Gastrocnemius medialis (tissue), 4 donors: ENCODE measurements at regions not wholly inside any gene's neighbourhood (a gene's known extent, or its start where the extent isn't known, plus 50 kb on each side); places are given as distances from the start of the nearest gene placed in this dataset.

Experiments used
- ATAC-seq, 2 donors: fragments of 150-250 bp; one replicate each; pipeline ENCODE4 v1.9.1; 2016
- DNase-seq, 2 donors: peaks; one replicate each; pipeline ENCODE4 v3.0.0-alpha.2; 2019
- H3K27ac ChIP-seq, 4 donors: fragments of 200-600 bp; sonication (generic); 1 replicate in 1 of 4; 2 replicates in 3 of 4; pipeline ENCODE4 v1.5.1; 2016 to 2018; ENCODE audit warnings: mild to moderate bottlenecking in 2 of 4, moderate library complexity in 1 of 4
- H3K27me3 ChIP-seq, 3 donors: fragments of 200-600 bp; sonication (generic) in 2 of 3; 1 replicate in 1 of 3; 2 replicates in 2 of 3; pipeline versions ENCODE4 v1.5.1 to v1.6.0; 2016 to 2019; ENCODE audit warnings: mild to moderate bottlenecking in 1 of 3, moderate library complexity in 1 of 3
- H3K36me3 ChIP-seq, 2 donors: fragments of 200-600 bp; sonication (generic) in 1 of 2; one replicate each; pipeline ENCODE4 v1.5.1; 2017 to 2018
- H3K4me1 ChIP-seq, 2 donors: fragments of 200-600 bp; sonication (generic) in 1 of 2; one replicate each; pipeline ENCODE4 v1.5.1; 2016 to 2017; ENCODE audit warnings: mild to moderate bottlenecking in 2 of 2
- H3K4me3 ChIP-seq, 4 donors: fragments of 200-600 bp; sonication (generic) in 3 of 4; 1 replicate in 1 of 4; 2 replicates in 3 of 4; pipeline ENCODE4 v1.5.1; 2016 to 2019; ENCODE audit warnings: mild to moderate bottlenecking in 2 of 4
- H3K9me3 ChIP-seq, 3 donors: fragments of 200-600 bp; sonication (generic) in 2 of 3; 1 replicate in 1 of 3; 2 replicates in 2 of 3; pipeline ENCODE4 v1.5.1; 2016 to 2019
- POLR2A ChIP-seq, 2 donors: fragments of 450-650 bp; IDR thresholded peaks; one replicate each; pipeline ENCODE4 v1.6.1; 2017; ENCODE audit warnings: antibody characterized with exemption in 2 of 2, mild to moderate bottlenecking in 2 of 2, moderate library complexity in 2 of 2
- in situ Hi-C, 4 donors: fragments of 200-750 bp; cut with MboI; loops; one replicate each; pipeline versions ENCODE4 v1.15.0 to v1.8.0; 2017; ENCODE audit warnings: low sequenced_read_pairs in 4 of 4
- intact Hi-C: fragments of 100-400 bp; cut with DNase I; formaldehyde crosslinking; loops from one replicate; pipeline ENCODE4 v1.15.1; 2023; ENCODE audit warnings: low total_unique reads
- TF ChIP-seq, protein P1 (sequence below), 5 experiments: fragments of 450-650 bp in 3 of 5; fragments of 200-600 bp in 2 of 5; sonication (generic) in 2 of 5; IDR thresholded peaks in 4 of 5; conservative IDR thresholded peaks in 1 of 5; 1 replicate in 4 of 5; 2 replicates in 1 of 5; pipeline ENCODE4 v1.5.1; 2016 to 2019; ENCODE audit warnings: antibody characterized with exemption in 5 of 5, mild to moderate bottlenecking in 3 of 5, moderate library complexity in 3 of 5

DNA sequence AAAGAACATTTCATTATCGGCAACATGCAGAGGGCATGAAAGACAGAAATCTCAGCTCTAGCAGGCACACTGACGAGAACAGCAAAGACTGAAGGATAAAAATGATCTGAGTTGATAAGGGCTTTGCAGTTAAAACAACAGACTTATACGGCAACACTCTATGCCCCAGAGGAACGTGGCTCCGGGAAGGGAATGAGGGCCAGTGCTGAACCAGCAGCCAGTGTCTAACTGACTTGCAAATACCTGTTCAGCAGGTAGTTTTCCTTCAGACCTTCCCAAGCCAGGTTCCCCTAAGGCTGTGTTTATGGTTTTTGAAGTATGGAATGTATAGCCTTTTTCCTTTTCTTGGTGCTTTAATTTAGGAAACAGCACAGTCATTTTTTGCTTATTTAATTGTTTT lies 121.3 kb upstream of the CDH18 start:
- DNase-seq (no peak), ATAC-seq (no peak)
- in situ Hi-C loops (no loop called here), intact Hi-C loops (no loop called here)
- H3K9me3 ChIP-seq: no peaks in the 10 kb centered on the region
- H3K4me1 ChIP-seq: no peaks in the 10 kb centered on the region
- H3K27ac ChIP-seq: no peak overlapping the region
- TF ChIP-seq, protein P1, sequence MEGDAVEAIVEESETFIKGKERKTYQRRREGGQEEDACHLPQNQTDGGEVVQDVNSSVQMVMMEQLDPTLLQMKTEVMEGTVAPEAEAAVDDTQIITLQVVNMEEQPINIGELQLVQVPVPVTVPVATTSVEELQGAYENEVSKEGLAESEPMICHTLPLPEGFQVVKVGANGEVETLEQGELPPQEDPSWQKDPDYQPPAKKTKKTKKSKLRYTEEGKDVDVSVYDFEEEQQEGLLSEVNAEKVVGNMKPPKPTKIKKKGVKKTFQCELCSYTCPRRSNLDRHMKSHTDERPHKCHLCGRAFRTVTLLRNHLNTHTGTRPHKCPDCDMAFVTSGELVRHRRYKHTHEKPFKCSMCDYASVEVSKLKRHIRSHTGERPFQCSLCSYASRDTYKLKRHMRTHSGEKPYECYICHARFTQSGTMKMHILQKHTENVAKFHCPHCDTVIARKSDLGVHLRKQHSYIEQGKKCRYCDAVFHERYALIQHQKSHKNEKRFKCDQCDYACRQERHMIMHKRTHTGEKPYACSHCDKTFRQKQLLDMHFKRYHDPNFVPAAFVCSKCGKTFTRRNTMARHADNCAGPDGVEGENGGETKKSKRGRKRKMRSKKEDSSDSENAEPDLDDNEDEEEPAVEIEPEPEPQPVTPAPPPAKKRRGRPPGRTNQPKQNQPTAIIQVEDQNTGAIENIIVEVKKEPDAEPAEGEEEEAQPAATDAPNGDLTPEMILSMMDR (IDR thresholded peaks at IDR 0.05 in 4 of 5, conservative IDR thresholded peaks at IDR 0.05 in 1 of 5): no peak
- no peak for TF ChIP-seq POLR2A (IDR thresholded peaks at IDR 0.05)
- no peaks in the 10 kb centered on the region for H3K27me3 ChIP-seq
- no peak overlapping the region for H3K4me3 ChIP-seq
- no peaks in the 10 kb centered on the region for H3K36me3 ChIP-seq

DNA sequence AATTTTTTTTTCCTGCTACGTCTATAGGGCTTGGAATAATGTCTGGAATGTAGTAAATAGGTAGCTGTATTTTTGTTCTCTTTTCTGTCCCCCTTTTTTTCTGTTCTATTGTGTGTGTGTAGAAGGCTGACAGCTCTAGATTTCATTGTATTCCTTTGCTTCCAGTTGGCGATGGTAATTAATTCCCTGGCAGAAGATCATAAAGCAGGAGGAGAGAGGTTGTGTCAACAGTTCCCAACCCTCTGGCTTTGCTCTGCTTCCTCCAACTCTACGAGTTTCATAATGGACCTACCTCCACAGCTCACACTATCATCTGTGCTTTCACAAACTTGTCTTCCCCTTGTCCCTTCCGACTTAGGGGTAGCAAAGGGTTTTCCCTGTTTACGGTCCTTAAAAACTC lies 117.9 kb upstream of the CDH18 start:
- Histone ChIP-seq H3K27ac (no peak overlapping the region), H3K9me3 (no peaks in the 10 kb centered on the region), H3K4me1 (no peaks in the 10 kb centered on the region), H3K27me3 (no peaks in the 10 kb centered on the region), H3K4me3 (no peak overlapping the region), H3K36me3 (no peaks in the 10 kb centered on the region)
- TF ChIP-seq POLR2A (IDR thresholded peaks at IDR 0.05): no peak
- TF ChIP-seq, protein P1 (IDR thresholded peaks at IDR 0.05 in 4 of 5, conservative IDR thresholded peaks at IDR 0.05 in 1 of 5): no peak
- in situ Hi-C loops (no loop called here), intact Hi-C loops (no loop called here)
- ATAC-seq (no peak), DNase-seq (no peak)

DNA sequence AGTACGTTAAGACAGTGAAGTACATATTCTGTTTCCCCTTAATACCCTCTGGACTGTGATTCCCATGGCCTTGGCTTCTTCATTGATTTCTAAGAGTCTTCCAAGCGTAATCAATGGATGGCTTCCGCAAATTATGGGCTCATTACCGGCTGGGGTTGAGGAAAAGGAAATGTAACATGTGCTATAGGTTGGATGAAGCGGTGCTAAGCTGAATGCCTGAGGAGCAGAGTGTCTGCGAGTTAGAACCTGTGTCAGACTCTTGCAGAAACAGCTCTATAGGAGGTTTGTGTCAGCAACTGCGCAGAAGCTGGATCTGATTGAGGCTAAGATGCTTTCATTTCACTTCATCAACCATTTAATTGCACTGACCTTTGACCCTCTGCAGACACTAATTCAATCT lies 114.3 kb upstream of the CDH18 start:
- no peak overlapping the region for H3K4me3 ChIP-seq
- no peaks in the 10 kb centered on the region for H3K9me3 ChIP-seq
- intact Hi-C loops: no loop called here
- no peak for DNase-seq
- TF ChIP-seq POLR2A (IDR thresholded peaks at IDR 0.05): no peak
- TF ChIP-seq, protein P1 (IDR thresholded peaks at IDR 0.05 in 4 of 5, conservative IDR thresholded peaks at IDR 0.05 in 1 of 5): no peak
- in situ Hi-C loops: no loop called here
- no peaks in the 10 kb centered on the region for H3K4me1 ChIP-seq
- H3K36me3 ChIP-seq: no peaks in the 10 kb centered on the region
- no peak for ATAC-seq
- H3K27me3 ChIP-seq: no peaks in the 10 kb centered on the region
- H3K27ac ChIP-seq: no peak overlapping the region

DNA sequence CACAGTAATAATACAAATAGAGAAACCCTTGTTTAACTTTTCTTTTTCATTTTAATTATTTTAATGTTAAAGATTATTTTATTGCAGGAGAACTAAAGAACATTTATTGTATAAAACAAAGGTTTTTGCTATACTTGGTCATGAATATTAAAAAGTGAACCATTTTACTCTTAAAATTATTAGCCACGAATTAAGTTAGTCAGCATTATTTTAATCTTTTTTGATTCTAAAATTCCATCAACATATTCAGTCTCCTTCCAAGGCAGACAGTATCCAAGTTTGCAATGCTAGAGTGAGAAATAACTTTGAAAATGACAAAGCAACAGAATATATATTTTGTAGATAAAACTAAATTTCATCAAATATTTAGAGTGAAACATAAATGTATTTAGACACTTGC lies 110.7 kb upstream of the CDH18 start:
- Histone ChIP-seq H3K4me3 (no peak overlapping the region), H3K27me3 (no peaks in the 10 kb centered on the region), H3K27ac (no peak overlapping the region), H3K9me3 (no peaks in the 10 kb centered on the region), H3K4me1 (no peaks in the 10 kb centered on the region), H3K36me3 (no peaks in the 10 kb centered on the region)
- ATAC-seq: no peak
- no peak for DNase-seq
- intact Hi-C loops: no loop called here
- TF ChIP-seq, protein P1 (IDR thresholded peaks at IDR 0.05 in 4 of 5, conservative IDR thresholded peaks at IDR 0.05 in 1 of 5): no peak
- no peak for TF ChIP-seq POLR2A (IDR thresholded peaks at IDR 0.05)
- in situ Hi-C loops: no loop called here

DNA sequence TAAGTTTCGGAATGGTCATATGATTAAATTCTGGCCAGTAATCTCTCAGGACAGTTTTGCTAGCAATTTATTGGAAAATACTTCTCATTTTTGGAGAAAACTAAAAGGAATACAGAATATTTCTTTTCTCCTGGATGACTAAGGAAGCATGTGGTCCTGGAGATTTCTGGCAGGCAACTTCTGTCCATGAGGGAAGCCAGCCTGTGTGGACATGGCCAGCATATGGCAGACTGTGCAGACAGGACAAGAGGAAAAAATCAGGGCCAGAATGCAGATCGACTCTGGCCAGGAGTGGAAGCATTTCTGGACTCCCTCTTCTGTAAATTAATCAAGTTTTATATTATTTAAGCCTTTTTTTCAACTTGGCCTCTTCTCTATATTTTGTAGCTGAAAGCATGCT lies 100.4 kb upstream of the CDH18 start:
- Histone ChIP-seq H3K27ac (no peak overlapping the region), H3K4me1 (no peaks in the 10 kb centered on the region), H3K4me3 (no peak overlapping the region), H3K36me3 (no peaks in the 10 kb centered on the region), H3K27me3 (no peaks in the 10 kb centered on the region), H3K9me3 (no peaks in the 10 kb centered on the region)
- ATAC-seq (no peak), DNase-seq (no peak)
- in situ Hi-C loops (no loop called here), intact Hi-C loops (no loop called here)
- TF ChIP-seq POLR2A (IDR thresholded peaks at IDR 0.05): no peak
- TF ChIP-seq, protein P1 (IDR thresholded peaks at IDR 0.05 in 4 of 5, conservative IDR thresholded peaks at IDR 0.05 in 1 of 5): no peak
